Caki2 (cell line): ENCODE measurements at regions not wholly inside any gene's neighbourhood (a gene's known extent, or its start where the extent isn't known, plus 50 kb on each side); places are given as distances from the start of the nearest gene placed in this dataset.

Experiments
- DNase-seq: peaks from one replicate; pipeline ENCODE4 v3.0.0-alpha.2; 2015; ENCODE audit warnings: low read depth
- in situ Hi-C: cut with HindIII; loops from 2 replicates; pipeline ENCODE4 v1.10.0; 2016; ENCODE audit warnings: low sequenced_read_pairs, low pct_unique_long_range_greater_than_20kb, mixed read lengths

GRCh38 chr13:75145927-75146326 lies 336.0 kb downstream of the TBC1D4 start:
- in situ Hi-C loops, result no loop called here

DNA sequence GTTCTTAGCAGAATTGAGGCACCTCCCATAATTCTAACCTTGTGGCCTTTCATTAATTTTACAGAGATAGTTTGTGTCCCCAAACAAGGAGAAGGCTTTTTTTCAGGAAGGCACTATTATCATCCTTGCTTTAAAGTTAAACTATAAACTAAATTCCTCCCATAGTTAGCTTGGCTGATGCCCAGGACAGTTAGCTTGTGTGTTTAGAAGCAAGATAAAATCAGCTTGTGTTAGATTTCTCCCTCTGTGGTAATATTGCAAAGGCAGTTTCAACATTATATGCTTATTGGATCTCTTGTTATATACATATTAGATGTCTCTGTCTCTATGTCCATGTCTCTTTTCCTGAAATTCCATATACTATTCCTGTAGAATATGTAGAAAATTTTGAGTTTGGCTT lies 342.7 kb downstream of the TBC1D4 start:
- in situ Hi-C loops, result no loop called here

More at GRCh38 chr13:75145927-75146326, 336.0 kb downstream of the TBC1D4 start:
- DNase-seq, result no peak

DNA sequence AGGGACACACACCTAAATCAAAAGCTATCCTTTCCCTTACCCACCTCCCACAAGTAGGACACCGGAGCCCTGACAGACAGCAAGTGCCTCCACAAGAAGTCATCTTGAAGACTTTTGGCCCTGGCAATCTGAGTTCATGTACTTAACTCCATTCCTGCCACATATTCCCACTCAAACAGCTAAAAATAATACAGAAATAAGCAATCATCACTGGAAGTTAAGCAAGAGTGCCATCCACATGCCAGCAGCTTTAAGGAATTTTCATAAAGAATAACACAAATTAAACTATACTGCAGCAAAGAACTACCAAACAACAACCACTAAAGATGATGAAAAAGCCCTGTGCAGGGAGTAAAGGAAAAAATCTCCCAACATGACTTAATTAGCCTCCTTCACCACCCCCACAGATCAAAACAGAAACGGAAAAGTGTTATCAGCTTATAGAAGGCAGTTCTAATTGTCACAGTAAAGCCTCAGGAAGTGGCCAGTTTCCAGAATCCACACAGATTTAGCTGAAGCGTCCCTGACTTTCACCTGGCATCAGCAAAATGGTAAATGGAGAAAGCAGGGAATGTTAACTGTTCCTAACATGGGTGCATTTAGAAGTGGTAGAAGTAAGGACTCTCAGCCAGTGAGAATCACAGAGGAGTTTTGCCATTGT lies 343.9 kb downstream of the TBC1D4 start:
- in situ Hi-C loops, result no loop called here
- no peak for DNase-seq

More for the DNA sequence above, 342.7 kb downstream of the TBC1D4 start:
- DNase-seq, result no peak

DNA sequence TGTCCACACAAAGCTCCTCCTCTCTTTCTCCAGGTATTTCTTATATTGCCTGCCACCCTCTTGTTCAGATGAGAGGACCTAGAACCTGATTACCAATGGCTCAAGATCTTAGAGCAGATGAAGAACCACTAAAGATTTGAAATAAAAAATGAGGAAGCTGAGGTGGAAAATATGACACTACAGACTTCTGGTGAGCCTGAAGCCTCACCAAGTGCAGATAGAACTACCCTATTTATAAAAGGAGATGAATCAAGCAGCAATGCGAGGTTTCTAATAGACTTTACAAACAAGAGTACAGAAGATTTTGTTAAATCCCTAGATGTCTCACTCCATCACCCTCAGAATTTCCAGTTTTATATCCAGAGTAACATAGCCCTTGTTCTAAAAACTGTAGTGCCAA lies 345.8 kb downstream of the TBC1D4 start:
- DNase-seq, result no peak
- in situ Hi-C loops, result no loop called here

- DNase-seq, result peak; percentile 23
- in situ Hi-C loops, result no loop called here
Measured at GRCh38 chr13:75135325-75135825, 346.6 kb downstream of the TBC1D4 start.

DNA sequence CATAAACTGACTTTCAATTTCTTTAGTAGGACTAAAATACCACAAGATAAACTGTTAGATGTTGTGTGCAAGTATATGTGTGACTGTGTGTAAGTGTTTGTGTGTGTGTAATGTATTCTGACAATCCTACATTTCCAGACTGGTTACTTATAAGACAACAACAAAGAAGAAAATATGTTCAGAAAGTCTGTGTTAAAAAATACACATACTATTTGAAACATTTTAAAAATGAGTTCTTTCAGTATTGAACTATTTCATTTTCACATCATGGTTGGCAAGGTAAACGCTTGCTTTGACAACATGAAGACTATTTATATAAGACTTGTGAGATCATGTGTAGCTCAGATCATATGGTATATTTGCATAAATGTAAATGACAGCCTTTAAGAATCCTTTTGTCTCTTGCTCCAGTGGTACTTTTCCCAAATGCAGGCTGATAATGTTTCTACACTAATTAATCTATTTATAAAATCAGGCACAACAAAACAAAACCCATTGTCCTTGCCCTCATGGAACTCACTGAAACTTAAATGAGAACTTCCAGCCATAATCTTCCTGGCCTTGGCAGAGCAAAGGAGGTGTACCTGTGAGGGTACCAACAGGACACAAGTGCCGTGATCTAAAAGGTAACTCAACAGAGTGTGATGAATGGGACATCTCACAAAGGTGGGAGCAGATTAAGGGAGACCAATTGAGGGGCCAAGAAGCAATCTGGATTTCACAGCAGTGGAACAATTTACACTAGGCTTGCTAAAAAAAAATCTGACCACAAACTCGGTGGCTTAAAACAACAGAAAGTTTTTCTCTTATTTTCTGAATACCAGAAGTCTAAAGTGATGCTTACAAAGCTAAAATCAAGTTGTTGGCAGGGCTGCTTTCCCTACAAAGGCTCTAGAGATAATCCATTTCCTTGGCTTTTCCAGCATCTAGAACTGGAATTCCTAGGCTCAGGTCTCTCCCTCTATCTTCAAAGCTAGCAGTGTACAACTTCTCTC lies 349.0 kb downstream of the TBC1D4 start:
- in situ Hi-C loops, result no loop called here
- no peak for DNase-seq

DNA sequence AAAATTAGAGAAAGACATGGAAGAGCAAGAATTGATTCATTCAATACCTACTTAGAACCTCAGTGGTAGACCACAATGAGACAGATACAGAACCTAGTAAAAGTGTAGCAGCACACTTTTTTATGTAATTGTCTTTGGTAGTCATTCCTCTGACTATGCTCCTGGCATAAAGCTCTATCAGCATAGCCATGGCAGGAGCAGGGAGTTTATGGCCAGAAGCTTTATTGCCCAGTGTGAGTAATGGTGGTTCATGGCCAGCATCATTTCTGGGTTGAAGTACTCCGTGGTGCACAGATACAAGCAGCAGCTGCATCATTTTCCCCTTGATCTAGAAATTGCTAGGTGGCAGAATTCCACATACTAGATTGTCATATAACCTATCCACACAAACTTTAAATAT lies 352.6 kb downstream of the TBC1D4 start:
- in situ Hi-C loops, result no loop called here
- DNase-seq, result no peak

DNA sequence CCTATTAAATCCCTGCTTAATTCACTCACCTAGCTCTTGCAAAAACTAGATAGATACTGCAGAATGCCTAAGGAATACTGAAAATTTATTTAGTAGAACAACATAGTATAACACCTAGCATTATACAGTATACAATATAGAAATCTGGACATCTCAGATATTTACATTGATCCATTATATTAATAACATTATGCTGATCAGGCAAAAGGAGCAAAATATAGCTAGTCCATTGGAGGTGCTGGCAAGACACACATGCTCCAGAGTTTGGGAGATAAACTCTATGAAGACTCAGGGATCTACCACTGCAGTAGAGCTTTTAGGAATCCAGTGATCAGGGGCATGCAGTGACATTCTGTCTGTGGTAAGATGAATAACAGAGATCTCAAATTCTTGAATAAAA lies 357.6 kb downstream of the TBC1D4 start:
- in situ Hi-C loops, result no loop called here
- DNase-seq, result no peak

GRCh38 chr13:75123428-75123827 lies 358.5 kb downstream of the TBC1D4 start:
- no peak for DNase-seq
- in situ Hi-C loops, result no loop called here

- in situ Hi-C loops, result no loop called here
- no peak for DNase-seq
Measured at GRCh38 chr13:75120085-75120484, 361.9 kb downstream of the TBC1D4 start.

- DNase-seq, result no peak
- in situ Hi-C loops, result no loop called here
Measured at GRCh38 chr13:75115171-75115570, 366.8 kb downstream of the TBC1D4 start.

DNA sequence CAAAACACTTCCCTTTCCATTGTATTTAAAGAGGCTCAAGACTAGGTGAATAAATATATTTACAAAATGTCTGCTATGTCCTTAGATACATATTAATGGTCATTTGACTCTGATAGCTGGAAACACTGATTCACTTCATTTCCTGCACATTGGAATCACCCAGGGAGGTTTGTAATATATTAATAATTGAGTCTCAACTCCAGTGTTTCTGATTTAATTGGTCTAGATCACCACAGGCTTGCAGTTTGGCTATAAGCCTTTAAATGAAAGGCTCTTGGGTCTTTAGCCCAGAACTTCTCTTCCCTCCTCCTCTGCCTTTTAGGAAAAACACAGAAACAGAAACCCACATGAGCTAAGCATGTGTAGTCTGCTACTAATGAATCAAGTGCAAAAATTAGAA lies 378.0 kb downstream of the TBC1D4 start:
- DNase-seq, result no peak
- in situ Hi-C loops, result no loop called here

- DNase-seq, result no peak
Measured at GRCh38 chr13:75102001-75102716, 379.8 kb downstream of the TBC1D4 start.

GRCh38 chr13:75101348-75101747 lies 380.6 kb downstream of the TBC1D4 start:
- in situ Hi-C loops, result no loop called here
- DNase-seq, result no peak

More at GRCh38 chr13:75102001-75102716, 379.8 kb downstream of the TBC1D4 start:
- in situ Hi-C loops, result no loop called here

DNA sequence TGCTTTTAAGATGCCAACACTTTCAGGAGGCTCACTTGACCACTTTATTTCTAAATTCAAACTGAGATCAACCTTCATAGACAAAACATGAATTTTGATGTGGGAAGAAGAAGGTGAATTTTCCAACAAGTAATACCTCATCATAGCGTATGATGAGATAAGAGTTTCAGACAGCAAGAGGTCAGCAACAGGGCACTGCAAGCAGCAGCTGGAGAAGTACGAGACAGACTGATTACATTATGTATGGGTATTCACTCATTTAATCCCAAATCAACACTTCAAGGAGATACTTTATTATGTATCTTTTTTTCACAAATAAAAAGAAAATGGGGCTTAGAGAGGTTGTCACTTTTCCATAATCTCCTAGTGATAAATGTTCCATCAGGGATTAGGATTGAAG lies 389.8 kb downstream of the TBC1D4 start:
- in situ Hi-C loops, result no loop called here
- DNase-seq, result no peak

GRCh38 chr13:75091718-75092117 lies 390.3 kb downstream of the TBC1D4 start:
- in situ Hi-C loops, result no loop called here
- no peak for DNase-seq

DNA sequence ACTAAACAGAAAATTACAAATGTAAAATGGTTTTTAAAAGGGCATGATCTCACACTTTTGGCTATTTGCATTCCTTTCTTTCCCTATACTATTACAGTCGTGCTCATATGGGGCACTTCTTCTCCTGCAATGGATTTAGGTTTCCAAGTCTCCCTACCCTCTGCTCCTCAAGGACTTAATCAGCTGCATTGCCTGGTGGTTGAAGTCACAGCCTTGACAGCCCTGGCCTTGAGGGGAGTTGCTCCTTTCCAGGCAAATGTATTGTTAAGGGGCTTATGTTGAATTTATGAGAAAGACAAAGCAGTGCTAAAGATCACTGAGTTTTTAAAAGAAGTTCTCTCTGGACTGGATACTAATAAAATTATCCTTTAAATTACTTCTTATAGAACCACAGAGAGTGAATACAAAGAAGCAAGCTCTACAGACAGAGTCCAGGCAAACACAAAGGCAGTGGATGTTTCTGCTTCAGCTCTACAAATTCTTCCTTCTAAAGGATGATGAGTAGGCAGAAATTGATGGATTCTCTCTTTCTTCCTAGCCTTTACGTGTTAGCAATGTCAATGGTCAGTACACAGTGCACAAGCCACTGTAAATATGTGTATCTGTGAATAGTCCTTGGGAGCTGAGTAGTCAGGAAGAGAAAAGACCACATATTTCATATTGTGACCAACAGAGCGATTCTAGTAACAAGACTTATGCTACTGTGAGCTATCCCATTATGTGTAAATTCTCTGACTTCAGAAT lies 390.9 kb downstream of the TBC1D4 start:
- in situ Hi-C loops, result no loop called here
- no peak for DNase-seq

DNA sequence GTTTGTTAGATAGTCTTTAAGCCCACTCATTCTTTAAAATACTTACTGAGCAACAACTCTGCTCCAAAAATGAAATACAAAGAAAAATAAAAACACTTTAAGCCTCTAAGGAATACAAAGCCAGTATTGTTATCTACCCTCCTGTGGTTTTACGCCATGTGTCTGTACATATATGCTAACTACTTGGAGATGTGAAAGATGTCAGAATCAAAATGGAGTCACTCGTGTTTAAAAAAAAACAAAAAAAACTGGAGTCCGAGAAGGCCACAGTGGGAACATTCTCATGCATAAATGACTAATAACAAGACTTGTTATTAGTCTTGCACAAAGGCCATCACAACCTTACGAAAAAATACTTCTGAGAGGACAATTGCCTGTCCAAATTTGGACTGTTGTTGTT lies 393.1 kb downstream of the TBC1D4 start:
- in situ Hi-C loops, result no loop called here
- no peak for DNase-seq
